ENCODE measurements at regions not wholly inside any gene's neighbourhood (a gene's known extent, or its start where the extent isn't known, plus 50 kb on each side); places are given as distances from the start of the nearest gene placed in this dataset.

DNA sequence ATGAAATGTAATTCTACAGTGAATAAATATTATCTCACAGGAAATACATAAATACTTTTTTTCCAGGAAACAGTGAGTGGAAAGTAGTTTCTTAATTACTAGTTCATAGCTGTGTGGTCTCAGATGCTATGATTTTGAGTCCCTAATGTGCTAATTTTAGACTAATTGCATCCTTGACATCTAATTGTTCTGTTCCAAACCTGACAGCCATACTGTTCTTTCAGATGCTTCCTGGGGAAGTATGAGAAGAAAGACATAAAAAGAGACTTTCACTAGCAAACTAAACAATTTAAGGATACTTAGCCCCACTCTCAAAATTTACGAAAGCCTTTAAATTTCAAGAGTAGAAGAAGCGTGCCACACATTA, 350.9 kb upstream of the CDH20 start:
- no peak for ATAC-seq (replicated peaks; ENCODE audit: extremely low read depth, poor library complexity, severe bottlenecking)
- Mint-ChIP-seq H3K27ac (ENCODE audit: low read depth) (no peak overlapping the region), H3K27me3 (no peaks in the 10 kb centered on the region), H3K4me1 (no peaks in the 10 kb centered on the region), H3K4me3 (no peak overlapping the region), H3K9me3 (peaks cover 19% of the 10 kb centered on the region), H3K36me3 (ENCODE audit: insufficient read depth) (no peaks in the 10 kb centered on the region)
- no peak for DNase-seq (ENCODE audit: low spot score in 2 of 2)

DNA sequence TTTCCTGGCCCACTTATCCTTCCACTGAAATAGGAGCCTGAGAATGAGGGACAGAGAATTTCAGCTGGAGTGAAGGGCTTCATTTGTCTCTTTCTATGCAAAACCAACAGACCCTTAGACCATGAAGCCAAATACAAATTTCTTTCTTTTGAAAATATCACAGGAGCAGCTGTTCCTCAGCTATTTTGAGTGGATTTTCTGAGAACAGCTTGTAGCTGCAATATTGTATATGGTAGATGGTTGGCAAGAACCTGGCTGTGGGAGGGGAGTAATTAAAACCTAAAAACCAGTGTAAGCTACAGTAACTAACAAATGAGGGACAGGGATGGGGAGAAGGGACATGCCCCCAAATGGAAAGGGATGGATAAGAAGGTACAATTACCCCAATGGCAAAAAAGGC, 350.3 kb upstream of the CDH20 start:
- ATAC-seq (replicated peaks; ENCODE audit: extremely low read depth, poor library complexity, severe bottlenecking) = no peak
- DNase-seq (ENCODE audit: low spot score in 2 of 2) = no peak
- Mint-ChIP-seq H3K36me3 (ENCODE audit: insufficient read depth) (no peaks in the 10 kb centered on the region), H3K27me3 (no peaks in the 10 kb centered on the region), H3K4me1 (no peaks in the 10 kb centered on the region), H3K9me3 (peaks cover 15% of the 10 kb centered on the region), H3K4me3 (no peak overlapping the region), H3K27ac (ENCODE audit: low read depth) (no peak overlapping the region)

DNA sequence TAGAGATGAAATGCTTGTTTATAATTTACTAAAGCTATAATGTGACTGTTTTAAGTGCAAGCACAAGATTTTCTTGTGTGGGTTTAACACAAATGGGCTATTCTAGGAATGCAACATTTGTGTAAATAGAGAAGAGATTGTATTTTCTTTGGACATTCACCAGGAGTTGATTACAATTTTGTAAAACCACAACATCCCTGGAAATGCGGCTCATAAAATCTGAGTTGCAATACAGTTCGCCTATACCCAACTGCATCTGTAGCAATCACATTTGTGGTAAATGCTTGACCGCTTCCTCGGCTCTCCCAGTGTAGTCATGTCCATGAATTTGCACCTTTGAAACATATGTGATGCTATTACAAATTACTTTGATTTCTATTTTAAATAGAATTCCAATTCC, 348.7 kb upstream of the CDH20 start:
- ATAC-seq (replicated peaks; ENCODE audit: extremely low read depth, poor library complexity, severe bottlenecking) = no peak
- no peak overlapping the region for H3K4me3 Mint-ChIP-seq
- H3K27ac Mint-ChIP-seq (ENCODE audit: low read depth) = no peak overlapping the region
- H3K4me1 Mint-ChIP-seq = no peaks in the 10 kb centered on the region
- no peak for DNase-seq (ENCODE audit: low spot score in 2 of 2)
- no peaks in the 10 kb centered on the region for H3K27me3 Mint-ChIP-seq
- no peaks in the 10 kb centered on the region for H3K36me3 Mint-ChIP-seq (ENCODE audit: insufficient read depth)
- peaks cover 28% of the 10 kb centered on the region for H3K9me3 Mint-ChIP-seq

DNA sequence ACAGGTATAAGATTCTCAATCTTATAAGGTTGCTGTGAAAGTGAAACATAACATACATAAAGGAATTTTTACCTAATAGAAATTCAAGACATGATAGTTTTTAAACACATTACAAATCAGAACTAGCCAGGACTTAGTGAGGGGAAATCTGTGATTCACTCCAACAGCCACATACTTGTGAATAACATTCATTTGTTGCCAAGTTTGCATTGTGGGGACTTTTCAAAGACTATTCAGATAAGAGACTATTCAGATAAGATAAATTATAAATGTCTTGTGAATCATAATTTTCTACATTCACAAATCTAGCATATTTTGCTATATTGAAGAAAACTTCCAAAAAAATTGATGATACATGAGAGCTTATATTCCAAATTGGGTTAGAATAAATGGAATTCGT, 345.3 kb upstream of the CDH20 start:
- ATAC-seq (replicated peaks; ENCODE audit: extremely low read depth, poor library complexity, severe bottlenecking) (no peak), DNase-seq (ENCODE audit: low spot score in 2 of 2) (no peak)
- Mint-ChIP-seq H3K36me3 (ENCODE audit: insufficient read depth) (no peaks in the 10 kb centered on the region), H3K4me1 (no peaks in the 10 kb centered on the region), H3K9me3 (peaks cover 26% of the 10 kb centered on the region), H3K27me3 (no peaks in the 10 kb centered on the region), H3K4me3 (no peak overlapping the region), H3K27ac (ENCODE audit: low read depth) (no peak overlapping the region)

DNA sequence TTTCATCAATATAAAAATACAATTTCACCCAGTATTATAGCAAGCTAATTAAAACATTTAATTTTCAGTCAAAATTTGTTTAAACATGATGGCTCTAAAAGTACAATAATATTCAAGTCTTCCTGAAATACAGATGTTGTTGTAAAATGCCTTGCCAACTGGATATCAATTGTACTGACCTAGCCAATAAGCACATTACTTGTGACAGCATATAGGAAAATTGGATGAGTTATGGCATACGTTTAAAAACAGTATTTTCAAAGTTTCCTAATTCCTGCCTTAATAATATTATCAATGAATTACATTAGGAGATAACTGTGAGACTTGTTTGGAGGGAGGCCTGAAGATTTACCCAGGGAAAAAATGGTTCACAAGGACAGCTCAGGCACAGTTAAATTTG, 336.9 kb upstream of the CDH20 start:
- no peak for DNase-seq (ENCODE audit: low spot score in 2 of 2)
- Mint-ChIP-seq H3K36me3 (ENCODE audit: insufficient read depth) (no peaks in the 10 kb centered on the region), H3K9me3 (peaks cover 15% of the 10 kb centered on the region), H3K4me1 (no peaks in the 10 kb centered on the region), H3K27me3 (no peaks in the 10 kb centered on the region), H3K4me3 (no peak overlapping the region), H3K27ac (ENCODE audit: low read depth) (no peak overlapping the region)
- no peak for ATAC-seq (replicated peaks; ENCODE audit: extremely low read depth, poor library complexity, severe bottlenecking)

DNA sequence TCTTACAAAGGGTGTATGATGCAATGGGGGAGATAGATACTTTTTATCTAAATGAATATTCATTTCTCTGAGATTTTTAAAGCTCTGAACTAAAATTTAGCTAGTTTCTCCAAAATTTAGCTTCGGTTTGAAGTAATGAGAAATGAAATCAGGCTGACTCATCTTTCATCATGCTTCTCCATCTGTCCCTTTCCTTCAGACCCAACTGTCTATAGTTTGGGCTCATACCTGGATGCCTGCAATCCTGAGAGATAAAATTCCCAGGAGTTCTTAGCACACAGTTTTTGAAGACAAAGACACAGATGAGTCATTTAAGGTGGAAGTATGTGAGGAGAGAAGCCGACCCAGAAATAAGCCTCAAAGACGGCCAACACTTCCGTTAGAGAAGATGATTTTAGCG, 336.4 kb upstream of the CDH20 start:
- no peak overlapping the region for H3K4me3 Mint-ChIP-seq
- DNase-seq (ENCODE audit: low spot score in 2 of 2) (no peak), ATAC-seq (replicated peaks; ENCODE audit: extremely low read depth, poor library complexity, severe bottlenecking) (no peak)
- no peaks in the 10 kb centered on the region for H3K36me3 Mint-ChIP-seq (ENCODE audit: insufficient read depth)
- H3K27ac Mint-ChIP-seq (ENCODE audit: low read depth) = no peak overlapping the region
- no peaks in the 10 kb centered on the region for H3K4me1 Mint-ChIP-seq
- H3K9me3 Mint-ChIP-seq = peaks cover 15% of the 10 kb centered on the region
- no peaks in the 10 kb centered on the region for H3K27me3 Mint-ChIP-seq

DNA sequence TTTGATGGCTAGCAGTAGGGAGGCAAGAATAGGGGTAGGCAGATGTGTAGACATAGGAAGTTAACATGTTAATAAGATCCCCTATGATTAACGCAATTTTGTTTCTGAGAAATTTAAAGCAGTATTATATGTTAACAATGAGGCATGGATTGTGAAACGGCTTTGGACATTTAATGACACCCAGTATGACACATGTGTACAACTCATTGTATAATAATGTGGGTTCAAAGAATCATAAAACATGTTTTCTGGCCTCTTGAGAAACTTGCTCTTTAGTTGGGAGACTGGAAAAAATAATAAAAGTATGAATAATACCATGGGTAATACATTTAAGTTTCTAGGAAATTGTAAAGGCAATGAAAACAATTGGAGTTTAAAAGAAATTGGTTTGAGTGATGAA, 332.1 kb upstream of the CDH20 start:
- ATAC-seq (replicated peaks; ENCODE audit: extremely low read depth, poor library complexity, severe bottlenecking) (no peak), DNase-seq (ENCODE audit: low spot score in 2 of 2) (no peak)
- H3K4me1 Mint-ChIP-seq = no peaks in the 10 kb centered on the region
- H3K9me3 Mint-ChIP-seq = peaks cover 20% of the 10 kb centered on the region
- no peak overlapping the region for H3K4me3 Mint-ChIP-seq
- no peak overlapping the region for H3K27ac Mint-ChIP-seq (ENCODE audit: low read depth)
- H3K27me3 Mint-ChIP-seq = no peaks in the 10 kb centered on the region
- no peaks in the 10 kb centered on the region for H3K36me3 Mint-ChIP-seq (ENCODE audit: insufficient read depth)

DNA sequence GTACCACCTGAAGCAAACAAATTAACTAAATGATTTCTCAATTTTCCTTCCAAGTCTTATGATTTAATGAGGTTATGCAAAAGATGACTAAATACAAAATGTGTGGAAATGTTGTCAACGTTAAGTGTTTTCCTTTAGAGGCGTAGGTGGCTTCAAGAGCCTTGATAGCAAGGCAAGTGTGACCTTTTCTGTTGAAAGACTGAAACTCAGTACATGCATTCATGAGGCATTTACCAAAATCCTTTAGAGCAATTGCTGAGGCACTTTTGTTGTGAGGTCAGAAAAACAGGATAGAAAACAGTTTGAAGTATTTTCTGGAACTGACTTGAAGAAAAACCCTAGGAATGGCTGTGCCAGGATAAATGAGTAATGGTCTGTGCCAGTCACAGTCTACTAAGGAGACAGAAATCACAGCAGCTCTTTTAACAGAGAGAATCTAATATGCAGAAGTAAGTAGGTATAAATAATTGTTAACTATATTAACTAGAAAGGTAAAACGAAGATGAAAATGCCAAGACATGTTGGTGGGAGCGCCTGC, 326.5 kb upstream of the CDH20 start:
- H3K4me3 Mint-ChIP-seq = no peak overlapping the region
- no peak for DNase-seq (ENCODE audit: low spot score in 2 of 2)
- peaks cover 12% of the 10 kb centered on the region for H3K9me3 Mint-ChIP-seq
- H3K36me3 Mint-ChIP-seq (ENCODE audit: insufficient read depth) = no peaks in the 10 kb centered on the region
- H3K4me1 Mint-ChIP-seq = no peaks in the 10 kb centered on the region
- no peaks in the 10 kb centered on the region for H3K27me3 Mint-ChIP-seq
- ATAC-seq (replicated peaks; ENCODE audit: extremely low read depth, poor library complexity, severe bottlenecking) = no peak
- no peak overlapping the region for H3K27ac Mint-ChIP-seq (ENCODE audit: low read depth)

DNA sequence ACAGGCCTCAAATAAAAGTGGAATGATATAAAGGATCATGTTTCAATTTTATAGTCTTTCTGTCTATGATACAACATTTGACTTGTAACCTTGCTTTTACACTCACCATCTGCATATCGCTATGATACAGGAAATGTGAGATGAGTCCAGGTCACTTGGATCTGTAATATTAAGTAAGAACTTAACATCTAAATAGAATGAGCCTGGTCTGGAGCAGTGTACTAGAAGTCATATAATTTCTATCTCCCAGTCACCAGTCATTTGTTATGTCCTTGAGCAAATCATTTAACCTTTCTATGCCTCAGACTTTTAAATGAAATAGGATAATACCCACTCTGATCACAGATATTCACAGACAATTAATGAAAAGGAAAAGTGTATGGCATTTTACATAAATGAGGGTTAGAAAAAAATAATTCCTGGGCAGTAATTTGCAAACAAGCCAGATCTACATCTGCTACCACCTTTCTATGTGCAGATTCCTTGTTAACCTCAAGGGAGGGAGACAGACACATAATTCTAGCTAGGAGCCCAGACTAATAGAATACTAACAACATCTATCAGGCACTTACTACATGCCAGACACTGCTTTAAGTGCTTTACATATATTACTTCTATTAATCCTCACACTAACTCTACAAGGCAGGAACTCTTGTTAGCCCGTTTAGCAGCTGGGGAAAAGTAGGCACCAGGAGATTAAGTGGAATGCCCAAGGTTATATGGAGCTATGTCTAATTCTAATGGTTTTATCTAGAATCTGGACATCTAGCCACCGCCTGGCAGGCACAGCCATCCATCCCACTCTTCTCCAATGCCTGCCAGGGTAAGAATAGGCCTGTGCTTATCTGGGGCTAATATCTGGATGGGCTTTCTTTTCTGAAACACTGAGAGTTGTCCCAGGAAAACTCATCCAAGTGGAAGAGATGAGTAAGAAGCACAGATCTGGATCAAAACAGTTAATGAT, 313.6 kb upstream of the CDH20 start:
- ATAC-seq (replicated peaks; ENCODE audit: extremely low read depth, poor library complexity, severe bottlenecking) (no peak), DNase-seq (ENCODE audit: low spot score in 2 of 2) (no peak)
- Mint-ChIP-seq H3K4me1 (no peaks in the 10 kb centered on the region), H3K36me3 (ENCODE audit: insufficient read depth) (no peaks in the 10 kb centered on the region), H3K27ac (ENCODE audit: low read depth) (no peak overlapping the region), H3K27me3 (no peaks in the 10 kb centered on the region), H3K9me3 (peaks cover 21% of the 10 kb centered on the region), H3K4me3 (no peak overlapping the region)

DNA sequence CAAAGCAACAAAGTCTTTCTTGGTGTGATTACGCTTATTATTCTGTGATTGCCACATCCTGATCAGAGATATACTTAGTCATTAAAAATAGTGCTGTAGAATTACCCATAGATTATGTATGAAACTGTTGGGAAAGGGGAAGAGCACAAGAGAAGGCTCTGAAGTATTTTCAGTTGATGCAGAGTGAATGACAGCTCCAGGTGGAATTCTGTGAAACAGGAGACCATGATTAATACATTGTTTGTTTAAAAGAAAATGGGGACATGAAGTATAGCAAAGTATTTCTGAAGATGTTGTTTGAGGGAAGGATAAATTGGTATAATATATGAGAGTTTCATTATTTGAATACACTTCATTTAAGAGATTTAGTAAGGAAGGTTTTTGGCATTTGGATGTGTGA, 307.6 kb upstream of the CDH20 start:
- DNase-seq (ENCODE audit: low spot score in 2 of 2) (no peak), ATAC-seq (replicated peaks; ENCODE audit: extremely low read depth, poor library complexity, severe bottlenecking) (no peak)
- Mint-ChIP-seq H3K9me3 (peaks cover 20% of the 10 kb centered on the region), H3K27me3 (no peaks in the 10 kb centered on the region), H3K36me3 (ENCODE audit: insufficient read depth) (no peaks in the 10 kb centered on the region), H3K4me1 (no peaks in the 10 kb centered on the region), H3K4me3 (no peak overlapping the region), H3K27ac (ENCODE audit: low read depth) (no peak overlapping the region)

DNA sequence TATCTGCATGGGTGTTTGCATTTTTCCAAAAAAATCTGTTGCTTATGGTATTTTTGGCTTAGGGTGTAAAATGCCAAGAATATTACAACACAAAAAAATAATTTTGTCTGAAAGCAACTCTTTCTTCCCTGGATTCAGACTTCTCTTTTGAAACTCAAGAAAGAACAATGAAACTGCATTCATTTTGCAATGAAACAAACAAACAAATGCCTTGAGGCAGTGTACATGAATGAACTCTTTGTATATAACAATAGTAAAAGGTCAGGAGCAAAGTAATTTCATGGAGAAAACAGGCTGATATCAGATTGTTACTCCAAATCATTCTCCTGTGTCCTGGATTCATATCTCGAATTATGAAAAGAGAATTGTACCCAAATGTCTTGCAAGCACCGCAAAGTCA, 301.6 kb upstream of the CDH20 start:
- ATAC-seq (replicated peaks; ENCODE audit: extremely low read depth, poor library complexity, severe bottlenecking) (no peak), DNase-seq (ENCODE audit: low spot score in 2 of 2) (no peak)
- H3K36me3 Mint-ChIP-seq (ENCODE audit: insufficient read depth) = no peaks in the 10 kb centered on the region
- H3K27me3 Mint-ChIP-seq = no peaks in the 10 kb centered on the region
- H3K4me1 Mint-ChIP-seq = no peaks in the 10 kb centered on the region
- no peak overlapping the region for H3K4me3 Mint-ChIP-seq
- H3K27ac Mint-ChIP-seq (ENCODE audit: low read depth) = no peak overlapping the region
- H3K9me3 Mint-ChIP-seq = peaks cover 17% of the 10 kb centered on the region

DNA sequence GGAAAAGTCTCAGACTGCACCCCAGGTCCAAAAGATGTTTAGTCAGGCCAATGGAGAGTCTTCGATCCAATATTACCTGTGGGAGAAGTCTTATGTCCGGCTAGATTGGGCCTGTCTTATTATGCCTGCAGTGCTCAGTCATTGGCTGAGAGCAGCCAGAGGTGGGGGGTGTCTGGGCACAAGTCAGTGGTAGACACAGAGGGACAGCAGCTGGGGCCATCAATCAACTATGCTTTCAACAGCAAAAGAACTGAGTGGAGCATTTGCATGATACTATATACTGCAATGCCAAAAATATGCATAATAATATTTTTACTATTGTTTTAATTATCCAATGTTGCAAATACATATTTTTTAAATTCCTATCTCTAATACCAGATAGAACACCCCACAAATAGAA, 298.6 kb upstream of the CDH20 start:
- ATAC-seq (replicated peaks; ENCODE audit: extremely low read depth, poor library complexity, severe bottlenecking) (no peak), DNase-seq (ENCODE audit: low spot score in 2 of 2) (no peak)
- Mint-ChIP-seq H3K4me3 (no peak overlapping the region), H3K36me3 (ENCODE audit: insufficient read depth) (no peaks in the 10 kb centered on the region), H3K27me3 (no peaks in the 10 kb centered on the region), H3K27ac (ENCODE audit: low read depth) (no peak overlapping the region), H3K9me3 (peaks cover 11% of the 10 kb centered on the region), H3K4me1 (no peaks in the 10 kb centered on the region)

DNA sequence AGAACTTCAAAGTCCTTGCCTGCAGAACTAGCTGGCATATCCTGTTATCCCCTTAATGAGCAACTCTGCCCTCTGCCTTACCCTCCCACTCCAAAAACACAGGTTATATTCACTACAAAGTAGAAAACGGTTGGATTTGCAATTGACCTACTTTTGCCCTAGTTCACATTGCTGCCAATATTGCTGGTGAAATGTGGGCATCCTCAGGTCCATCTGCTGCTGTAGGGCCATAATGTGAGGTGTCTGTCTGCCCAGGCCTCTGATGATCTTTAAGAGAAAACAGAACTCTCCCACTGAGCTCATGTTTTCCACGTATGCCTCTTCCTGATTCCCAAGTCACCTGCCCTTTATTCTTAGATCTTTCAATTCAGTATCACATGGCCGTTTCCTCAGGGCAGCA, 294.0 kb upstream of the CDH20 start:
- no peaks in the 10 kb centered on the region for H3K4me1 Mint-ChIP-seq
- H3K27me3 Mint-ChIP-seq = no peaks in the 10 kb centered on the region
- no peak overlapping the region for H3K4me3 Mint-ChIP-seq
- no peak overlapping the region for H3K27ac Mint-ChIP-seq (ENCODE audit: low read depth)
- no peaks in the 10 kb centered on the region for H3K36me3 Mint-ChIP-seq (ENCODE audit: insufficient read depth)
- ATAC-seq (replicated peaks; ENCODE audit: extremely low read depth, poor library complexity, severe bottlenecking) (no peak), DNase-seq (ENCODE audit: low spot score in 2 of 2) (no peak)
- H3K9me3 Mint-ChIP-seq = peaks cover 3% of the 10 kb centered on the region
